Stimulated activated CD8-positive, alpha-beta memory T cell treated with anti-CD3 and anti-CD28 coated beads, Interleukin-2, amount 100 ng/mL, for 48 hours (primary cell): ENCODE measurements at regions not wholly inside any gene's neighbourhood (a gene's known extent, or its start where the extent isn't known, plus 50 kb on each side); places are given as distances from the start of the nearest gene placed in this dataset.

Experiments used
- DNase-seq, 2 donors: peaks; one replicate each; pipeline ENCODE4 v3.0.0-alpha.2; 2020; ENCODE audit warnings: low read depth in 2 of 2

DNA sequence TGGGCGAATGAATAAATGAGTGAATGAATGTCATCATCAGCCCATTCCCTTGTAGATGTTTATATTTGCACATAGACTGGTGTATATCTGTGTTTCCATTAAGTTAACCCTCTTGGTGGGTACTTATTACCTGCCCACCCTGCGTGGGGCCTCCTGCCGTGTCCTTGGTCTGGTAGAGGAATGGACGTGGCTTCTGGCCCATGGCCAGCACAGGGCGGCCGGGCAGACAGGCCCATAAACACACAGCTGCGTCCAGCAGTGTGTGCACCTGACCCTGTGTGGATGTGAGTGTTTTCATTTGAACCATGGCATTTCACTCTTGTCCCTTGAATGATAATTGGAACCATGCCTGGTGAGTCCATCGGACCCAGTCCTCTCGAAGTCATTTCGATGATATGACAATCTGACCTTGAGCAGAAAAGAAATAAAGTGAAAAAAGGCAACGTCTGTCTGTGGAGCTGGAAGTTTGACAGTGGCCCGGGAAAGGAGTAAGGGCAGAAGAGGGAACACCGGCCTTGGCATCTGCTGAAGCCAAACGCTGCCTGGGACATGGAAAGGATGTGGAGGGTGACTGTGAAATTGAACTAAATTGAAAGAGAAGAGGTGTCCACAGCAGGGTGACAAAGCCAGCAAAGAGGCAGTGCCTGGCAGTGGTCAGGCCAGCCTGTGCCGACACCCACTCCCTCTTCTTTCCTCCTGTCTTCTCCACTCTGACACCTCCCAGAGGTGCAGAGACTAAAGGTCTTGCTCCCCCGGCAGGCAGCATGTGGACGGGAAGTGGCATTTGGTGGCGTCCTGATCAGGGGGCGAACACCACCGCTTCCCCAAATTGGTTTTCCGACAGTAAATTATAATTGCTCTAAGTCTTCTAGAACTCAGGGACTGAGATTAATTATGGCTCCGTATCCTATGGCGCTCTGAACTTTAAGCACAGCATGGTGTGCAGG lies 199.0 kb upstream of the ZMIZ1 start:
- DNase-seq, result no peak

- DNase-seq, result no peak
These were observed 198.3 kb upstream of the ZMIZ1 start for GRCh38 chr10:78870458-78870857.

GRCh38 chr10:78871796-78872195 lies 197.0 kb upstream of the ZMIZ1 start:
- DNase-seq, result no peak

GRCh38 chr10:78873413-78873812 lies 195.4 kb upstream of the ZMIZ1 start:
- DNase-seq, result no peak

GRCh38 chr10:78875331-78875877 lies 193.4 kb upstream of the ZMIZ1 start:
- no peak for DNase-seq

GRCh38 chr10:78875932-78876331 lies 192.8 kb upstream of the ZMIZ1 start:
- DNase-seq, result no peak

- no peak for DNase-seq
These were observed 192.3 kb upstream of the ZMIZ1 start for GRCh38 chr10:78876449-78876848.

- DNase-seq, result no peak
These were observed 189.1 kb upstream of the ZMIZ1 start for GRCh38 chr10:78879621-78880020.

DNA sequence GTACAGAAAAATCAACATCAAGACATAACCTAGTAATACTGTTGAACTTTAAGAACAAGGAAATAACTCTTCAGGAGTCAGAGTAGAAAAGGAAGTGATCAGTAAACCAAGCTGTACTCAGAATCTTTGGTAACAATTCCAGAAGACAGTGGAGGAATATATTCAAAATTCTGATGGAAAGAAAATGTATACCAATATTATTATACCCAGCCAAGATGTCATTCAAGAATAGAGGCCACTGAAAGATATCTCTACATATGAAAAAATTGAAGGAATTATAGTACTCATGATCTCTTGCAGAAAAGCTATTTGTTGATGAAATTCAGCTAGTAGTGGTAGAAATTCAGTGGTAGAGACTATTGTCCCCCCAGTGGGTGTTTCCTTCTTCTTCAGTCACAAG lies 182.6 kb upstream of the ZMIZ1 start:
- DNase-seq, result no peak

DNA sequence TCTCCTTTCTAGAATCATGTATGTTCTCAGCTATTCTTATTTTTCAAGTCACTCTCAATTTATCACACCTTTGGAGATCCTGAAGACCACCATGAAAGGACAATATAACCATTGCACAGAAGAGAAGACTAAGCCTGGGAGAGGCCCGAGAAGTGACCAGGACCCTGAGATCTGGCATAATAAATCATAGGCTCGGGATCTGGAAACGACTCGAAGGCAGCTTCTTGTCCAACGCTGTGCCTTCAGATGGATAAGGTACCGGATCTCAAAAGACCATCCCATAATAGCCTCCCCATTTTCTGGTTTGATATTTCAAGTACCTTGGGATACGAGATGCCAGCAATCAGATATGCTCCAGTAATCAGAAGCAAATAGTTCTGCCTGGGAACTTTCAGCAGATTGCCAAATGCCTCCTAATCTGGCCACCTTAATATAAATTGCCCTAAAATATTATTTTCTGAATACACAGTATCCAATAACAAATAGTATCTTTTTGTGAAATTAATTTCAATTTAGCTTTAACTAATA lies 179.2 kb upstream of the ZMIZ1 start:
- DNase-seq, result no peak

DNA sequence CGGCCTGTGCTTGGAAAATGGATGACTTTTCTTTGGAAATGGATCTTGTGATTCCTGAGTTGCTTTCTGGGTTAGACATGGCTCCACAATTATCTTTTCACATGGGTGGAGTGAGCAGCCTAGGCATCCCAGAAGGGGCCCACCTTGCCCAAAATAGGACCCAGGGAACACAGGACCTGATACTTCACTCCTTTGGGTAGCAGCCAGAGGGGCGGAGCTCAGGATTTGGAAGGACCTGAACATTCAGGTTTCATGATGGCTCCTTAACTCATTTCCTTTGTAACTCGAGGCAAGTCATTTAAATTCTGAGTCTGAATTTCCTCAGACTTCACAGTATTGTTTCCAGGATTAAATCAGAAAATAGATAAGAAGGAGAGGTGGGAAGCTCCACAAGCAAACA lies 178.3 kb upstream of the ZMIZ1 start:
- DNase-seq, result no peak

GRCh38 chr10:78891741-78892140 lies 177.0 kb upstream of the ZMIZ1 start:
- DNase-seq, result no peak

DNA sequence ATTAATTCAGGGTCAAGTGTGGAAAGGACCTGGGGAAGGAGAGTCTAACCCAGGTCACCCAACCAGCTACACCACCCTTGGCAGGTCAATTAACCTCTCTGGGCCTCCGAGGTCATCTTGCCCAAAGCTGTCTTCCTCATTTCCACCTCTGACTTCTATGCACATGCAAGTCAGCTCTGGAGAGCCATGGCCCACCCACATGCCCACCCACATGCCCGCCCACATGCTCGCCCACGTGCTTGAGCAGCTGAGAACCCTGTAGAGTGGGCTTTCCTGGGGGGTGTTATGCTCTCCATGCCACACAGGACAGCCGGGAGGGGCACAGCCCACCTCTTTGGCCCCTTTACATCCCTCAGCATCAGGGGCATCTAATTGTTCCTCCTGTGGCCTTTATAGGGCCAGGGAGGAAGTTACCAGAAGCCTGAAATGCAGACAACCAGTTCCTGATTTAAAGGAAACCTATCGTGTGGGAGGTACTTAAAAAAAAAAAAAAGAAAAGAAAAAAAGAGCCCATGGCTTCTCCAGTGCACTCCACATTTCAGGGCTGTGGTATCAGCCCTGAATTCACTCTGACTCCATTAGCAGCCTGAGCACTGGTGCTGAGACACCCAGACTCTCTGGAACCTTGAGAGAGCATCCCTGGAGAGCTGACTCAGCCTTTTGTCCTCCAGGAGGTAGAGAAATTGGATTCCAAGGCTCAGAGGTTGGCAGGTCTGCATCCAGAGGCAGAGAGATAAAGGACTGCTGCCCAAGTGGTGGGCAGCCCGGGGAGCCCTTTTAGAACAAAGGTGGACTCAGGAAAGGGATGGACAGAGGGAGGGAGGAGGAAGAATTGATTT lies 176.2 kb upstream of the ZMIZ1 start:
- no peak for DNase-seq

DNA sequence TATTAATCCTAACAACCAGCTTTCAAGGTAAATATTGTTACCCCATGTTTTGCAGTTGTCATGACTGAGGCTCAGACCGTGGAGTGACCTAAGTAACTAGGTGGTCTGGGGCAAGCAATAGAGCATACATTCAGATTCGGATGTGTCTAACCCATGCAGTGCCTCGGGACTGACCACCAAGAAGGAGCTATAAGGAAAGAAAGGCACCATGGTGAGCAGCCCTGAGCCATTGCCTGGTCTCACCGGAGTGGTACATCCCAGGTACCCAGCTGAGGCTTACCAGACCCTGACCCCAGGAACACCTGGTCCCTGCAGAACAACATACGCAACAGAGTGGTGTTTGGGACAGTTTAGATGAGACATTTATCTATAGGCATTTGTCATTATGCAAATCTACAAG lies 175.5 kb upstream of the ZMIZ1 start:
- DNase-seq, result no peak

GRCh38 chr10:78894089-78894840 lies 174.5 kb upstream of the ZMIZ1 start:
- no peak for DNase-seq

GRCh38 chr10:78894841-78895195 lies 173.9 kb upstream of the ZMIZ1 start:
- DNase-seq, result no peak

GRCh38 chr10:78895469-78895868 lies 173.3 kb upstream of the ZMIZ1 start:
- DNase-seq, result no peak

- no peak for DNase-seq
These were observed 172.4 kb upstream of the ZMIZ1 start for GRCh38 chr10:78896159-78896928.

GRCh38 chr10:78898341-78899097 lies 170.2 kb upstream of the ZMIZ1 start:
- DNase-seq, result no peak

GRCh38 chr10:78899098-78899754 lies 169.5 kb upstream of the ZMIZ1 start:
- no peak for DNase-seq
